GM23248 (cell line): ENCODE measurements at regions not wholly inside any gene's neighbourhood (a gene's known extent, or its start where the extent isn't known, plus 50 kb on each side); places are given as distances from the start of the nearest gene placed in this dataset.

ENCODE experiments used
- DNase-seq: peaks from one replicate; pipeline ENCODE4 v3.0.0-alpha.2; 2015
- H2AFZ ChIP-seq: fragments of 200-600 bp; sonication (generic); 2 replicates; pipeline ENCODE4 v1.6.1; 2016; ENCODE audit warnings: antibody characterized with exemption
- H3F3A ChIP-seq: fragments of 200-600 bp; sonication (generic); 2 replicates; pipeline ENCODE4 v1.6.1; 2016; ENCODE audit warnings: mild to moderate bottlenecking, antibody characterized with exemption, mixed run types; ENCODE audit not compliant: insufficient read depth
- H3K27ac ChIP-seq: fragments of 200-600 bp; sonication (generic); 2 replicates; pipeline ENCODE4 v1.5.1; 2016; ENCODE audit warnings: mild to moderate bottlenecking
- H3K27me3 ChIP-seq: fragments of 200-600 bp; sonication (generic); replicated peaks from 2 replicates; pipeline ENCODE4 v1.6.1; 2016; ENCODE audit warnings: mild to moderate bottlenecking; ENCODE audit not compliant: insufficient read depth
- H3K36me3 ChIP-seq: fragments of 200-600 bp; sonication (generic); 2 replicates; pipeline ENCODE4 v1.6.1; 2016; ENCODE audit warnings: low read depth, mild to moderate bottlenecking
- H3K4me1 ChIP-seq: fragments of 200-600 bp; sonication (generic); 2 replicates; pipeline ENCODE4 v1.6.1; 2016; ENCODE audit warnings: mild to moderate bottlenecking; ENCODE audit not compliant: insufficient read depth
- H3K4me2 ChIP-seq: fragments of 200-600 bp; sonication (generic); one replicate; pipeline ENCODE4 v1.6.1; 2016; ENCODE audit warnings: mild to moderate bottlenecking; ENCODE audit not compliant: unreplicated experiment
- H3K4me3 ChIP-seq: fragments of 200-600 bp; sonication (generic); 2 replicates; pipeline ENCODE4 v1.5.1; 2016; ENCODE audit warnings: mild to moderate bottlenecking
- H3K79me2 ChIP-seq: fragments of 200-600 bp; sonication (generic); 2 replicates; pipeline ENCODE4 v1.6.1; 2016; ENCODE audit warnings: mild to moderate bottlenecking; ENCODE audit not compliant: insufficient read depth
- H3K9ac ChIP-seq: fragments of 200-600 bp; sonication (generic); 2 replicates; pipeline ENCODE4 v1.6.1; 2016; ENCODE audit warnings: mild to moderate bottlenecking
- H3K9me2 ChIP-seq: fragments of 200-600 bp; sonication (generic); 2 replicates; pipeline ENCODE4 v1.6.1; 2016; ENCODE audit warnings: mixed run types, mild to moderate bottlenecking, moderate library complexity; ENCODE audit not compliant: insufficient read depth
- H3K9me3 ChIP-seq: fragments of 200-600 bp; sonication (generic); one replicate; pipeline ENCODE4 v1.6.1; 2017; ENCODE audit warnings: low read depth
- H4K20me1 ChIP-seq: fragments of 200-600 bp; sonication (generic); 2 replicates; pipeline ENCODE4 v1.6.0; 2016; ENCODE audit not compliant: insufficient read depth
- EZH2 ChIP-seq: fragments of 200-600 bp; sonication (generic); IDR thresholded peaks from 2 replicates; pipeline ENCODE4 v1.6.1; 2018; ENCODE audit warnings: antibody characterized with exemption, mild to moderate bottlenecking; ENCODE audit not compliant: insufficient read depth, poor library complexity, severe bottlenecking
- EZH2phosphoT487 ChIP-seq: fragments of 200-600 bp; sonication (generic); IDR thresholded peaks from 2 replicates; pipeline ENCODE4 v1.6.1; 2018; ENCODE audit warnings: antibody characterized with exemption, moderate library complexity, mild to moderate bottlenecking, low read depth; ENCODE audit not compliant: insufficient read depth
- whole genome bisulfite sequencing, 2 experiments: methylation state at CpG; one replicate each; pipeline ENCODE4 v1.1.6; 2015 to 2017; ENCODE audit warnings: low lambda C conversion rate in 2 of 2, low coverage in 1 of 2; ENCODE audit errors: missing lambda C conversion rate in 2 of 2; 5-methylcytosine and 5-hydroxymethylcytosine counted together
- in situ Hi-C: fragments of 300-500 bp; cut with MboI; formaldehyde crosslinking; loops from 2 replicates; pipeline ENCODE4 v1.15.0; 2020

- in situ Hi-C loops = no loop called here
- H3K27me3 ChIP-seq = no peaks in the 10 kb centered on the region
Measured at GRCh38 chr17:72370819-72371218, 250.0 kb downstream of the SOX9 start.

GRCh38 chr17:72372185-72372584 is 251.4 kb downstream of the SOX9 start:
- TF ChIP-seq EZH2 = no peak
- TF ChIP-seq EZH2phosphoT487 = no peak
- H3K4me2 ChIP-seq = no peak overlapping the region
- no peak overlapping the region for H3K9ac ChIP-seq
- no peaks in the 10 kb centered on the region for H3K9me3 ChIP-seq
- H3K27ac ChIP-seq = no peak overlapping the region
- H3K36me3 ChIP-seq = no peaks in the 10 kb centered on the region
- H3K27me3 ChIP-seq = no peaks in the 10 kb centered on the region
- H3F3A ChIP-seq = peaks cover 10% of the 10 kb centered on the region; the same call in 1 of the 2 replicates
- H3K4me1 ChIP-seq = peaks cover 29% of the 10 kb centered on the region
- 77 to 80% methylated on average over 9 to 10 of the region's 10 CpGs for WGBS, 2 experiments
- no peaks in the 10 kb centered on the region for H3K9me2 ChIP-seq
- in situ Hi-C loops = no loop called here
- DNase-seq = peak; percentile 77
- no peaks in the 10 kb centered on the region for H3K79me2 ChIP-seq
- H4K20me1 ChIP-seq = no peaks in the 10 kb centered on the region
- no peak overlapping the region for H2AFZ ChIP-seq
- H3K4me3 ChIP-seq = no peak overlapping the region

More at GRCh38 chr17:72370819-72371218, 250.0 kb downstream of the SOX9 start:
- no peaks in the 10 kb centered on the region for H4K20me1 ChIP-seq
- TF ChIP-seq EZH2phosphoT487 (no peak), EZH2 (no peak)
- peak overlapping the region; percentile 68 for H3K27ac ChIP-seq
- peaks cover 6% of the 10 kb centered on the region; the same call in 1 of the 2 replicates for H3F3A ChIP-seq
- peaks cover 20% of the 10 kb centered on the region for H3K4me1 ChIP-seq
- no peaks in the 10 kb centered on the region for H3K9me3 ChIP-seq
- H3K9ac ChIP-seq = peak overlapping the region; percentile 18; the same call in 1 of the 2 replicates
- no peak overlapping the region for H3K4me2 ChIP-seq
- peak; percentile 89 for DNase-seq
- H3K36me3 ChIP-seq = no peaks in the 10 kb centered on the region
- H3K79me2 ChIP-seq = no peaks in the 10 kb centered on the region
- H3K9me2 ChIP-seq = no peaks in the 10 kb centered on the region
- H3K4me3 ChIP-seq = no peak overlapping the region
- H2AFZ ChIP-seq = peak overlapping the region; percentile 49; the same call in 1 of the 2 replicates
- WGBS, 2 experiments = 36 to 48% methylated on average over 4 of the region's 4 CpGs

- Histone ChIP-seq H3K4me3 (no peak overlapping the region), H3K9ac (no peak overlapping the region), H2AFZ (no peak overlapping the region), H3K36me3 (no peaks in the 10 kb centered on the region), H3K79me2 (no peaks in the 10 kb centered on the region), H3F3A (peaks cover 10% of the 10 kb centered on the region; the same call in 1 of the 2 replicates), H4K20me1 (no peaks in the 10 kb centered on the region), H3K27ac (no peak overlapping the region), H3K4me1 (peaks cover 29% of the 10 kb centered on the region), H3K4me2 (no peak overlapping the region), H3K9me3 (no peaks in the 10 kb centered on the region), H3K27me3 (no peaks in the 10 kb centered on the region), H3K9me2 (no peaks in the 10 kb centered on the region)
- in situ Hi-C loops = no loop called here
- 45 to 58% methylated on average over 13 of the region's 13 CpGs for WGBS, 2 experiments
- peak; percentile 37 for DNase-seq
- TF ChIP-seq EZH2 = no peak
- TF ChIP-seq EZH2phosphoT487 = no peak
Measured at GRCh38 chr17:72373910-72374741, 253.3 kb downstream of the SOX9 start.

GRCh38 chr17:72376526-72377345 is 255.9 kb downstream of the SOX9 start:
- no peaks in the 10 kb centered on the region for H3K9me2 ChIP-seq
- no peaks in the 10 kb centered on the region for H3K79me2 ChIP-seq
- H3F3A ChIP-seq = 0 out of 2 replicates have a peak, but pooled peaks cover 4% of the 10 kb centered on the region
- H3K9me3 ChIP-seq = no peaks in the 10 kb centered on the region
- no peaks in the 10 kb centered on the region for H4K20me1 ChIP-seq
- peaks cover 15% of the 10 kb centered on the region for H3K4me1 ChIP-seq
- H3K4me2 ChIP-seq = peak overlapping the region; percentile 42
- in situ Hi-C loops = no loop called here
- H3K27me3 ChIP-seq = no peaks in the 10 kb centered on the region
- no peak overlapping the region for H2AFZ ChIP-seq
- no peak for TF ChIP-seq EZH2
- no peak for TF ChIP-seq EZH2phosphoT487
- no peak overlapping the region for H3K27ac ChIP-seq
- 18 to 24% methylated on average over 16 of the region's 16 CpGs for WGBS, 2 experiments
- H3K9ac ChIP-seq = no peak overlapping the region
- no peaks in the 10 kb centered on the region for H3K36me3 ChIP-seq
- no peak overlapping the region for H3K4me3 ChIP-seq
- DNase-seq = peak; percentile 66
